ENCODE measurements at regions not wholly inside any gene's neighbourhood (a gene's known extent, or its start where the extent isn't known, plus 50 kb on each side); places are given as distances from the start of the nearest gene placed in this dataset.

DNA sequence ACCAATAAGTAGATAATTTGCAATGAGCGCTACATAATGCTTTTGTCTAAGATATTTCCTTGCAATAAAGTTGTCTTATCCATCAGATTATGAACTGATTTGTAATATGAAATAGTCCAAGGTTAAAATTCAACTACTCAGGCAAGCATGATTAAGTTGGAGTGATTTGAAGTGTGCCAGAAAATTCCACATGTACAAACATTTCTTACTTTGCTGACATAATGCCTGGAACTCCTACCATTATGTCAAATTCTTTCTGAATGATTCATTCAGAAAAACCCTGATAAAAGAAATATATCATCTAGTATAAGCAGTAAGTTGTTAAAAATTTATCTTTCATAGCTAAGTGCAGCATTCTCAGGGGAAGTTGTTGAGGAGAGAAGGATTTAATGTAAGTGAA, 87.3 kb downstream of the CBLN2 start:
- TF ChIP-seq RAD21 (IDR thresholded peaks at IDR 0.05; ENCODE audit: low read depth) (no peak), TCF12 (IDR thresholded peaks at IDR 0.05; ENCODE audit: low read depth) (no peak), TAF1 (IDR thresholded peaks at IDR 0.05; ENCODE audit: low read depth) (no peak), CEBPB (IDR thresholded peaks at IDR 0.05) (no peak), FOXM1 (IDR thresholded peaks at IDR 0.05; ENCODE audit: borderline replicate concordance, low read depth) (no peak), TEAD4 (IDR thresholded peaks at IDR 0.05) (no peak), YY1 (IDR thresholded peaks at IDR 0.05; ENCODE audit: low read depth) (no peak), ZBTB7A (IDR thresholded peaks at IDR 0.05; ENCODE audit: low read depth) (no peak)
- TF ChIP-seq, protein P1, sequence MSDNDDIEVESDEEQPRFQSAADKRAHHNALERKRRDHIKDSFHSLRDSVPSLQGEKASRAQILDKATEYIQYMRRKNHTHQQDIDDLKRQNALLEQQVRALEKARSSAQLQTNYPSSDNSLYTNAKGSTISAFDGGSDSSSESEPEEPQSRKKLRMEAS (IDR thresholded peaks at IDR 0.05): no peak
- TF ChIP-seq, protein P2, sequence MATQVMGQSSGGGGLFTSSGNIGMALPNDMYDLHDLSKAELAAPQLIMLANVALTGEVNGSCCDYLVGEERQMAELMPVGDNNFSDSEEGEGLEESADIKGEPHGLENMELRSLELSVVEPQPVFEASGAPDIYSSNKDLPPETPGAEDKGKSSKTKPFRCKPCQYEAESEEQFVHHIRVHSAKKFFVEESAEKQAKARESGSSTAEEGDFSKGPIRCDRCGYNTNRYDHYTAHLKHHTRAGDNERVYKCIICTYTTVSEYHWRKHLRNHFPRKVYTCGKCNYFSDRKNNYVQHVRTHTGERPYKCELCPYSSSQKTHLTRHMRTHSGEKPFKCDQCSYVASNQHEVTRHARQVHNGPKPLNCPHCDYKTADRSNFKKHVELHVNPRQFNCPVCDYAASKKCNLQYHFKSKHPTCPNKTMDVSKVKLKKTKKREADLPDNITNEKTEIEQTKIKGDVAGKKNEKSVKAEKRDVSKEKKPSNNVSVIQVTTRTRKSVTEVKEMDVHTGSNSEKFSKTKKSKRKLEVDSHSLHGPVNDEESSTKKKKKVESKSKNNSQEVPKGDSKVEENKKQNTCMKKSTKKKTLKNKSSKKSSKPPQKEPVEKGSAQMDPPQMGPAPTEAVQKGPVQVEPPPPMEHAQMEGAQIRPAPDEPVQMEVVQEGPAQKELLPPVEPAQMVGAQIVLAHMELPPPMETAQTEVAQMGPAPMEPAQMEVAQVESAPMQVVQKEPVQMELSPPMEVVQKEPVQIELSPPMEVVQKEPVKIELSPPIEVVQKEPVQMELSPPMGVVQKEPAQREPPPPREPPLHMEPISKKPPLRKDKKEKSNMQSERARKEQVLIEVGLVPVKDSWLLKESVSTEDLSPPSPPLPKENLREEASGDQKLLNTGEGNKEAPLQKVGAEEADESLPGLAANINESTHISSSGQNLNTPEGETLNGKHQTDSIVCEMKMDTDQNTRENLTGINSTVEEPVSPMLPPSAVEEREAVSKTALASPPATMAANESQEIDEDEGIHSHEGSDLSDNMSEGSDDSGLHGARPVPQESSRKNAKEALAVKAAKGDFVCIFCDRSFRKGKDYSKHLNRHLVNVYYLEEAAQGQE (IDR thresholded peaks at IDR 0.05; ENCODE audit: low read depth): no peak

DNA sequence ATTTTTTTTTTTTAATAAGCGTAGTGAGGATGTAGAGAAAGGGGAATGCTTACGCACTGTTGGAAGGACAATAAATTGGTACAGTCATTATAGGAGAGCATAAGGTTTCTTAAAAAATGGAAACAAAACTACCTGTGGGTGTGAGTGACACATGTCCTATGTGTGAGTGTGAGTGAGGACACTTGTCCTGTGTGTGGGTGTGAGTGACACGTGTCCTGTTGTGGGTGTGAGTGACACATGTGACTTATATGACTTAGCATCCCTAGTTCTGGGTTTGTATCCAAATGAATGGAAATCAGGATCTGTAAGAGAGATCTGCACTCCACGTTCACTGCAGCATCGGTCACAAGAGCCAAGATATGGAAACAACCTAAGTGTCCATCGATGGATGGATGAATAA, 91.8 kb downstream of the CBLN2 start:
- no peak for TF ChIP-seq TEAD4 (IDR thresholded peaks at IDR 0.05)
- no peak for TF ChIP-seq NFIC (IDR thresholded peaks at IDR 0.05)
- TF ChIP-seq TCF12 (IDR thresholded peaks at IDR 0.05; ENCODE audit: low read depth): no peak
- no peak for TF ChIP-seq FOXM1 (IDR thresholded peaks at IDR 0.05; ENCODE audit: borderline replicate concordance, low read depth)

DNA sequence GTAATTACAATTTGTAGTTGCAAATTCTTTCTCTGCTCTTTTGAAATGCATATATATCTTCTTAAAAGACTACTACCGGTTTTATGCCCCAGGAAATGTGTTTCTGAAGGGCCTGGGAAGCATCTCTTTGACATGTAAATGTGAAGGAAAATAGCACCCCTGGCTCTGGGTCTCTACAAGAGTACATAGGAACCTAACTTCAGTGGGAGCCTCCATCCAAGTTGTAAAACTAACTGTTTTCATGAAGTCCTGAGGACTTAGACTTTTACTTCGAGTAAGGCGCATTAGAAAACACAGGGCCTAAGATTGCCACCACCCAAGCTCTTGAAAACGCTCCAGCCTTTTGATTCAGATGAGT, 99.4 kb downstream of the CBLN2 start:
- TF ChIP-seq, protein P3, sequence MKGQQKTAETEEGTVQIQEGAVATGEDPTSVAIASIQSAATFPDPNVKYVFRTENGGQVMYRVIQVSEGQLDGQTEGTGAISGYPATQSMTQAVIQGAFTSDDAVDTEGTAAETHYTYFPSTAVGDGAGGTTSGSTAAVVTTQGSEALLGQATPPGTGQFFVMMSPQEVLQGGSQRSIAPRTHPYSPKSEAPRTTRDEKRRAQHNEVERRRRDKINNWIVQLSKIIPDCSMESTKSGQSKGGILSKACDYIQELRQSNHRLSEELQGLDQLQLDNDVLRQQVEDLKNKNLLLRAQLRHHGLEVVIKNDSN (IDR thresholded peaks at IDR 0.05): no peak
- TF ChIP-seq EP300 (IDR thresholded peaks at IDR 0.05; ENCODE audit: borderline replicate concordance): no peak
- TF ChIP-seq TCF12 (IDR thresholded peaks at IDR 0.05; ENCODE audit: low read depth): no peak
- no peak for TF ChIP-seq FOXM1 (IDR thresholded peaks at IDR 0.05; ENCODE audit: borderline replicate concordance, low read depth)
- no peak for TF ChIP-seq RAD21 (IDR thresholded peaks at IDR 0.05; ENCODE audit: low read depth)
- no peak for TF ChIP-seq YY1 (IDR thresholded peaks at IDR 0.05; ENCODE audit: low read depth)
- no peak for TF ChIP-seq NFIC (IDR thresholded peaks at IDR 0.05)
- TF ChIP-seq CEBPB (IDR thresholded peaks at IDR 0.05): no peak
- TF ChIP-seq, protein P2 (IDR thresholded peaks at IDR 0.05; ENCODE audit: low read depth): no peak
- no peak for TF ChIP-seq EGR1 (IDR thresholded peaks at IDR 0.05)
- no peak for TF ChIP-seq TEAD4 (IDR thresholded peaks at IDR 0.05)
- TF ChIP-seq CREB1 (IDR thresholded peaks at IDR 0.05; ENCODE audit: low read depth): no peak
- TF ChIP-seq, protein P1 (IDR thresholded peaks at IDR 0.05): no peak
- no peak for TF ChIP-seq ZBTB7A (IDR thresholded peaks at IDR 0.05; ENCODE audit: low read depth)
- no peak for TF ChIP-seq TAF1 (IDR thresholded peaks at IDR 0.05; ENCODE audit: low read depth)

DNA sequence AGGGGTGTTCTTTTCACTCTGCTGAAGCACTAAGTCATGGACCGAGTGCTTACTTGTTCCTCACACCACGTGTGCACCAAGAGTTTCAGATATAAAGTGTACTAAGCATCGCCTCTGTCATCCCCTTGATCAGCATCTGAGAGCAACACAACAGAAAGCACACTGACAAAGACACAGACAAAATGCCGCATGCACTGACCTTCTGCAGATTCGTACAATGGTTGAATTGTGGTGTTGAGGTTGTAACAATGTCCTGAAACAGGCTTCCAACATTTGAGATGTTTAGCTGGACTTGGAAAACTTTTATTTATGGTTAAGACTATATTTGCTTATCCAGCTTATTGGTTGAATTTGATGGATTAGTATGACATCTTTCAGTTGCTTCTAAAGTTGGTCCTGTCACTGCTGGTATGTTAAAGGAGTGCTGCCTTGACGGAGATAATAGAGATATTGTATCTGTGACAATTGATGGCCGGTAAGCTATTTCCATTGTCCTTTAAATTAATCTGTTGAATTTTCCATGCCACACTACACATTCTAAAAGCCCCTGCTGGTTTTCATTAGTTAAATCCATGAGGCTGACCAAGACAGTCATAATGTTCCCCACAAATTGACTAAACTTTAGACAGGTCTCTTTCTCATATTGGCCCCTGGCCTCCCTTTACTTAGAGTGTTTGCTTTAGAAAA, 99.9 kb downstream of the CBLN2 start:
- TF ChIP-seq TAF1 (IDR thresholded peaks at IDR 0.05; ENCODE audit: low read depth): no peak
- TF ChIP-seq FOXM1 (IDR thresholded peaks at IDR 0.05; ENCODE audit: borderline replicate concordance, low read depth): no peak
- no peak for TF ChIP-seq TEAD4 (IDR thresholded peaks at IDR 0.05)
- TF ChIP-seq, protein P2 (IDR thresholded peaks at IDR 0.05; ENCODE audit: low read depth): no peak
- TF ChIP-seq, protein P3 (IDR thresholded peaks at IDR 0.05): no peak
- no peak for TF ChIP-seq CEBPB (IDR thresholded peaks at IDR 0.05)
- no peak for TF ChIP-seq YY1 (IDR thresholded peaks at IDR 0.05; ENCODE audit: low read depth)
- TF ChIP-seq TCF12 (IDR thresholded peaks at IDR 0.05; ENCODE audit: low read depth): no peak

DNA sequence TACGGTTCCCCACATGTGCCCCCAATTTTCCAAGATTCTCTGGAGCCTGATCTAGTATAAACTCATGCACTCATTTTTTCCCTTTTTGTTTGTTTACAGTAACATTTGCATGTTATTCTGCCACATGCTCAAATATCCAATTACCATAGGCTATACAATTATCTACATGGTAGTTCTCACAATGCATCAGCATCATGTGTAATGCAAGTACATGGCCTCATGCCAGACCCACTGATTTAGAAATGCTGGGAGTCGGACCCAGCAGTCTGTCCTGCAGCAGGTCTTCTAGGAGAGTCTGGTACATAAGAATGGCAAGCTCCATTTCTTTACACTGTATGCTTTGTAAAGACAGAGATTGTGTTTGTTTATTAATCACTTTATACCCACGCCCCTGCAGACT, 107.7 kb downstream of the CBLN2 start:
- TF ChIP-seq FOXM1 (IDR thresholded peaks at IDR 0.05; ENCODE audit: borderline replicate concordance, low read depth) (no peak), EP300 (IDR thresholded peaks at IDR 0.05; ENCODE audit: borderline replicate concordance) (no peak), NFIC (IDR thresholded peaks at IDR 0.05) (no peak), EGR1 (IDR thresholded peaks at IDR 0.05) (no peak), RAD21 (IDR thresholded peaks at IDR 0.05; ENCODE audit: low read depth) (no peak), TEAD4 (IDR thresholded peaks at IDR 0.05) (no peak), TCF12 (IDR thresholded peaks at IDR 0.05; ENCODE audit: low read depth) (no peak), ZBTB7A (IDR thresholded peaks at IDR 0.05; ENCODE audit: low read depth) (no peak)
- TF ChIP-seq, protein P1 (IDR thresholded peaks at IDR 0.05): no peak
- TF ChIP-seq, protein P3 (IDR thresholded peaks at IDR 0.05): no peak

All from Ishikawa (cell line).